ENCODE measurements at regions not wholly inside any gene's neighbourhood (a gene's known extent, or its start where the extent isn't known, plus 50 kb on each side); places are given as distances from the start of the nearest gene placed in this dataset.
"Not testable (repeated sequence)": the region's sequence is repeated elsewhere in the genome, so short reads cannot be mapped to it uniquely, and the experiment has no call there.

- H3K4me1 ChIP-seq (ENCODE audit: control insufficient read depth, insufficient read depth, low read length, poor library complexity, severe bottlenecking) = peaks cover 9% of the 10 kb centered on the region
- no peak overlapping the region for H3K4me3 ChIP-seq (ENCODE audit: extremely low read depth, insufficient read depth, low read length, poor library complexity, severe bottlenecking)
- no peak overlapping the region for H3K27ac ChIP-seq (ENCODE audit: low read depth, low read length, severe bottlenecking)
- no peaks in the 10 kb centered on the region for H3K36me3 ChIP-seq (ENCODE audit: control insufficient read depth, insufficient read depth, low read length)
- 66 to 87% methylated on average over 2 to 3 of the region's 4 CpGs for WGBS, 2 experiments (ENCODE audit: insufficient coverage in 2 of 2)
- no peaks in the 10 kb centered on the region for H3K9me3 ChIP-seq (ENCODE audit: control insufficient read depth, low read length)
These were observed 69.4 kb upstream of the SAMSN1 start for GRCh38 chr21:14615359-14615974.

GRCh38 chr21:14614287-14614686 lies 68.2 kb upstream of the SAMSN1 start:
- Histone ChIP-seq H3K9me3 (ENCODE audit: control insufficient read depth, low read length) (no peaks in the 10 kb centered on the region), H3K27ac (ENCODE audit: low read depth, low read length, severe bottlenecking) (no peak overlapping the region), H3K4me1 (ENCODE audit: control insufficient read depth, insufficient read depth, low read length, poor library complexity, severe bottlenecking) (peaks cover 9% of the 10 kb centered on the region), H3K4me3 (ENCODE audit: extremely low read depth, insufficient read depth, low read length, poor library complexity, severe bottlenecking) (no peak overlapping the region), H3K36me3 (ENCODE audit: control insufficient read depth, insufficient read depth, low read length) (no peaks in the 10 kb centered on the region)
- no CpG with 5 or more reads among the region's 3 CpGs for WGBS, 2 experiments (ENCODE audit: insufficient coverage in 2 of 2)

GRCh38 chr21:14613486-14614224 lies 67.5 kb upstream of the SAMSN1 start:
- Histone ChIP-seq H3K36me3 (ENCODE audit: control insufficient read depth, insufficient read depth, low read length) (no peaks in the 10 kb centered on the region), H3K27ac (ENCODE audit: low read depth, low read length, severe bottlenecking) (no peak overlapping the region), H3K4me1 (ENCODE audit: control insufficient read depth, insufficient read depth, low read length, poor library complexity, severe bottlenecking) (peaks cover 9% of the 10 kb centered on the region), H3K4me3 (ENCODE audit: extremely low read depth, insufficient read depth, low read length, poor library complexity, severe bottlenecking) (no peak overlapping the region), H3K9me3 (ENCODE audit: control insufficient read depth, low read length) (no peaks in the 10 kb centered on the region)
- WGBS, 2 experiments (ENCODE audit: insufficient coverage in 2 of 2) = no CpG with 5 or more reads among the region's 1 CpG

- H3K4me1 ChIP-seq (ENCODE audit: control insufficient read depth, insufficient read depth, low read length, poor library complexity, severe bottlenecking); H3K27ac ChIP-seq (ENCODE audit: low read depth, low read length, severe bottlenecking); H3K36me3 ChIP-seq (ENCODE audit: control insufficient read depth, insufficient read depth, low read length); H3K9me3 ChIP-seq (ENCODE audit: control insufficient read depth, low read length); H3K4me3 ChIP-seq (ENCODE audit: extremely low read depth, insufficient read depth, low read length, poor library complexity, severe bottlenecking): not testable (repeated sequence)
- 82 to 83% methylated on average over 2 of the region's 6 CpGs for WGBS, 2 experiments (ENCODE audit: insufficient coverage in 2 of 2)
These were observed 64.0 kb upstream of the SAMSN1 start for GRCh38 chr21:14610119-14610518.

- Histone ChIP-seq H3K4me3 (ENCODE audit: extremely low read depth, insufficient read depth, low read length, poor library complexity, severe bottlenecking) (no peak overlapping the region), H3K36me3 (ENCODE audit: control insufficient read depth, insufficient read depth, low read length) (no peaks in the 10 kb centered on the region), H3K9me3 (ENCODE audit: control insufficient read depth, low read length) (no peaks in the 10 kb centered on the region), H3K27ac (ENCODE audit: low read depth, low read length, severe bottlenecking) (no peak overlapping the region), H3K4me1 (ENCODE audit: control insufficient read depth, insufficient read depth, low read length, poor library complexity, severe bottlenecking) (no peaks in the 10 kb centered on the region)
These were observed 63.2 kb upstream of the SAMSN1 start for GRCh38 chr21:14609274-14609673.

- 92 to 100% methylated on average over 1 to 2 of the region's 2 CpGs for WGBS, 2 experiments (ENCODE audit: insufficient coverage in 2 of 2)
- Histone ChIP-seq H3K36me3 (ENCODE audit: control insufficient read depth, insufficient read depth, low read length) (no peaks in the 10 kb centered on the region), H3K9me3 (ENCODE audit: control insufficient read depth, low read length) (no peaks in the 10 kb centered on the region), H3K4me1 (ENCODE audit: control insufficient read depth, insufficient read depth, low read length, poor library complexity, severe bottlenecking) (no peaks in the 10 kb centered on the region), H3K4me3 (ENCODE audit: extremely low read depth, insufficient read depth, low read length, poor library complexity, severe bottlenecking) (no peak overlapping the region), H3K27ac (ENCODE audit: low read depth, low read length, severe bottlenecking) (no peak overlapping the region)
These were observed 61.1 kb upstream of the SAMSN1 start for GRCh38 chr21:14607262-14607661.

GRCh38 chr21:14603202-14603601 lies 57.1 kb upstream of the SAMSN1 start:
- no peaks in the 10 kb centered on the region for H3K36me3 ChIP-seq (ENCODE audit: control insufficient read depth, insufficient read depth, low read length)
- no peak overlapping the region for H3K4me3 ChIP-seq (ENCODE audit: extremely low read depth, insufficient read depth, low read length, poor library complexity, severe bottlenecking)
- no peaks in the 10 kb centered on the region for H3K9me3 ChIP-seq (ENCODE audit: control insufficient read depth, low read length)
- 88 to 100% methylated on average over 1 of the region's 2 CpGs for WGBS, 2 experiments (ENCODE audit: insufficient coverage in 2 of 2)
- H3K4me1 ChIP-seq (ENCODE audit: control insufficient read depth, insufficient read depth, low read length, poor library complexity, severe bottlenecking) = no peaks in the 10 kb centered on the region
- no peak overlapping the region for H3K27ac ChIP-seq (ENCODE audit: low read depth, low read length, severe bottlenecking)

GRCh38 chr21:14602382-14602958 lies 56.4 kb upstream of the SAMSN1 start:
- H3K4me1 ChIP-seq (ENCODE audit: control insufficient read depth, insufficient read depth, low read length, poor library complexity, severe bottlenecking) = no peaks in the 10 kb centered on the region
- H3K4me3 ChIP-seq (ENCODE audit: extremely low read depth, insufficient read depth, low read length, poor library complexity, severe bottlenecking) = no peak overlapping the region
- WGBS, 2 experiments (ENCODE audit: insufficient coverage in 2 of 2) = 75 to 80% methylated on average over 1 of the region's 1 CpG
- H3K36me3 ChIP-seq (ENCODE audit: control insufficient read depth, insufficient read depth, low read length) = no peaks in the 10 kb centered on the region
- H3K27ac ChIP-seq (ENCODE audit: low read depth, low read length, severe bottlenecking) = no peak overlapping the region
- no peaks in the 10 kb centered on the region for H3K9me3 ChIP-seq (ENCODE audit: control insufficient read depth, low read length)

GRCh38 chr21:14600569-14601297 lies 54.6 kb upstream of the SAMSN1 start:
- Histone ChIP-seq H3K4me3 (ENCODE audit: extremely low read depth, insufficient read depth, low read length, poor library complexity, severe bottlenecking) (no peak overlapping the region), H3K9me3 (ENCODE audit: control insufficient read depth, low read length) (no peaks in the 10 kb centered on the region), H3K36me3 (ENCODE audit: control insufficient read depth, insufficient read depth, low read length) (no peaks in the 10 kb centered on the region), H3K27ac (ENCODE audit: low read depth, low read length, severe bottlenecking) (no peak overlapping the region), H3K4me1 (ENCODE audit: control insufficient read depth, insufficient read depth, low read length, poor library complexity, severe bottlenecking) (no peaks in the 10 kb centered on the region)
- WGBS, 2 experiments (ENCODE audit: insufficient coverage in 2 of 2) = no CpG with 5 or more reads among the region's 3 CpGs

- H3K27ac ChIP-seq (ENCODE audit: low read depth, low read length, severe bottlenecking) = no peak overlapping the region
- no peaks in the 10 kb centered on the region for H3K9me3 ChIP-seq (ENCODE audit: control insufficient read depth, low read length)
- H3K4me1 ChIP-seq (ENCODE audit: control insufficient read depth, insufficient read depth, low read length, poor library complexity, severe bottlenecking) = no peaks in the 10 kb centered on the region
- no peak overlapping the region for H3K4me3 ChIP-seq (ENCODE audit: extremely low read depth, insufficient read depth, low read length, poor library complexity, severe bottlenecking)
- H3K36me3 ChIP-seq (ENCODE audit: control insufficient read depth, insufficient read depth, low read length) = no peaks in the 10 kb centered on the region
These were observed 52.0 kb upstream of the SAMSN1 start for GRCh38 chr21:14598065-14598464.

All from mesodermal cell (in vitro differentiated cells).